Right lobe of liver (tissue), 4 donors: ENCODE measurements at regions not wholly inside any gene's neighbourhood (a gene's known extent, or its start where the extent isn't known, plus 50 kb on each side); places are given as distances from the start of the nearest gene placed in this dataset.

Source experiments
- POLR2A ChIP-seq: fragments of 450-650 bp; IDR thresholded peaks from one replicate; pipeline ENCODE4 v1.6.1; 2017; ENCODE audit warnings: antibody characterized with exemption, mild to moderate bottlenecking
- TF ChIP-seq, protein P1 (sequence below), 4 donors: fragments of 200-600 bp in 3 of 4; fragments of 450-650 bp in 1 of 4; IDR thresholded peaks; one replicate each; pipeline versions ENCODE4 v1.5.1 to v1.8.0; 2016 to 2022; ENCODE audit warnings: antibody characterized with exemption in 4 of 4, mild to moderate bottlenecking in 2 of 4
- donor health status: DM: no; HTN: no; CAD: no.
- donor health status: DM: no; HTN: no; CAD: no.
- donor health status: DM: no; HTN: yes; CAD: no.

DNA sequence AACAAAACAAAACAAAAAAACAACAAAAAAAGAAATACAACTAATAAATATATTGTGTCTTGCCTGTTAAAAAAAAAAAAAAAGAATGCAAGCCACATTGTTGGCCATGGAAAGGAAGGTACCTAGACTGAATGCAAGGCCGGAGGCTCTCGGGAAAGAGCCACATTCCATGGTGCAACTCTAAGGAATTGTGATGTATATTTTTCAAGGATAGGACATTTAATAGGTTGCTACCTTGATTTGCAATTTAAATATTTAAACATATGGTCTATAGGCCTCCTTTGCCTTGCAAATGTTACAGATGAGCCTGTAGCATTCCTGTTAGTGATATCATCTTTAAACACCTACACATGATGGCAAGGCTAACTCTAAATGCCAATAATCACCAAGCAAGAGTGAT, 650.9 kb downstream of the TOX3 start:
- TF ChIP-seq, protein P1, sequence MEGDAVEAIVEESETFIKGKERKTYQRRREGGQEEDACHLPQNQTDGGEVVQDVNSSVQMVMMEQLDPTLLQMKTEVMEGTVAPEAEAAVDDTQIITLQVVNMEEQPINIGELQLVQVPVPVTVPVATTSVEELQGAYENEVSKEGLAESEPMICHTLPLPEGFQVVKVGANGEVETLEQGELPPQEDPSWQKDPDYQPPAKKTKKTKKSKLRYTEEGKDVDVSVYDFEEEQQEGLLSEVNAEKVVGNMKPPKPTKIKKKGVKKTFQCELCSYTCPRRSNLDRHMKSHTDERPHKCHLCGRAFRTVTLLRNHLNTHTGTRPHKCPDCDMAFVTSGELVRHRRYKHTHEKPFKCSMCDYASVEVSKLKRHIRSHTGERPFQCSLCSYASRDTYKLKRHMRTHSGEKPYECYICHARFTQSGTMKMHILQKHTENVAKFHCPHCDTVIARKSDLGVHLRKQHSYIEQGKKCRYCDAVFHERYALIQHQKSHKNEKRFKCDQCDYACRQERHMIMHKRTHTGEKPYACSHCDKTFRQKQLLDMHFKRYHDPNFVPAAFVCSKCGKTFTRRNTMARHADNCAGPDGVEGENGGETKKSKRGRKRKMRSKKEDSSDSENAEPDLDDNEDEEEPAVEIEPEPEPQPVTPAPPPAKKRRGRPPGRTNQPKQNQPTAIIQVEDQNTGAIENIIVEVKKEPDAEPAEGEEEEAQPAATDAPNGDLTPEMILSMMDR (IDR thresholded peaks at IDR 0.05), result no peak
- TF ChIP-seq POLR2A, result no peak
